Endothelial cell of umbilical vein (primary cell): ENCODE measurements at regions not wholly inside any gene's neighbourhood (a gene's known extent, or its start where the extent isn't known, plus 50 kb on each side); places are given as distances from the start of the nearest gene placed in this dataset.

Experiments used
- CTCF ChIP-seq, 2 donors: IDR thresholded peaks; 1 replicate in 1 of 2; 2 replicates in 1 of 2; pipeline ENCODE4 v1.5.1; 2011; ENCODE audit warnings: low read length in 2 of 2, mild to moderate bottlenecking in 2 of 2, moderate library complexity in 2 of 2, control low read depth in 1 of 2, inconsistent platforms in 1 of 2, low read depth in 1 of 2; ENCODE audit not compliant: insufficient read depth in 1 of 2; ENCODE audit errors: extremely low read depth in 1 of 2
- EZH2 ChIP-seq: IDR thresholded peaks from 2 replicates; pipeline ENCODE4 v1.6.1; 2012; ENCODE audit warnings: borderline replicate concordance, low read depth, mild to moderate bottlenecking, moderate library complexity, low read length, inconsistent platforms; ENCODE audit not compliant: severe bottlenecking
- POLR2A ChIP-seq: IDR thresholded peaks from 2 replicates; pipeline ENCODE4 v1.6.1; 2012; ENCODE audit warnings: low read depth, mild to moderate bottlenecking, control low read depth, low read length
- POLR2AphosphoS5 ChIP-seq: IDR thresholded peaks from 2 replicates; pipeline ENCODE4 v1.6.1; 2012; ENCODE audit warnings: low read depth, mild to moderate bottlenecking, control low read depth, low read length, moderate library complexity; ENCODE audit not compliant: insufficient read depth

GRCh38 chr2:181309586-181309985 lies 147.6 kb upstream of the ITGA4 start:
- no peak for TF ChIP-seq CTCF (IDR thresholded peaks at IDR 0.05; ENCODE audit: extremely low read depth in 1 of 2, insufficient read depth in 1 of 2, low read depth in 1 of 2, low read length in 2 of 2)
- no peak for TF ChIP-seq POLR2A
- no peak for TF ChIP-seq EZH2
- TF ChIP-seq POLR2AphosphoS5, result no peak
